HUDEP-2 (cell line): ENCODE measurements at regions not wholly inside any gene's neighbourhood (a gene's known extent, or its start where the extent isn't known, plus 50 kb on each side); places are given as distances from the start of the nearest gene placed in this dataset.

Source experiments
- DNase-seq, 76 experiments: peaks; one replicate each; lab custom pipeline; 2025; ENCODE audit not compliant: unreplicated experiment in 76 of 76; lab: John Stamatoyannopoulos, UW

DNA sequence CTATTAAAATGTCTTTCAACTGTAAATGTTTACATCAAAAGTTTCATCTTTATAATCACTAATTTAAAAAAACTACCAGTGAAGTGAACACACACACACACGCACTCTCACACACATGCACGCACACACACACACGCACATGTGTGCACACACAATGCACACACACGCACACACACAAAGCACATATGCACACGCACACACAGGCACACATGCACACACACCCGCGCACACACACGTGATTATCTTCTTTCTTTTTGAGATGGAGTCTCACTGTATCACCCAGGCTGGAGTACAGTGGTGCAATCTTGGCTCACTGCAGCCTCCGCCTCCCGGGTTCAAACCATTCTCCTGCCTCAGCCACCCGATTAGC is 80.0 kb upstream of the FRMD1 start:
- DNase-seq: no peak

- no peak for DNase-seq
Observed at GRCh38 chr6:168158213-168158979, 79.4 kb upstream of the FRMD1 start.

DNA sequence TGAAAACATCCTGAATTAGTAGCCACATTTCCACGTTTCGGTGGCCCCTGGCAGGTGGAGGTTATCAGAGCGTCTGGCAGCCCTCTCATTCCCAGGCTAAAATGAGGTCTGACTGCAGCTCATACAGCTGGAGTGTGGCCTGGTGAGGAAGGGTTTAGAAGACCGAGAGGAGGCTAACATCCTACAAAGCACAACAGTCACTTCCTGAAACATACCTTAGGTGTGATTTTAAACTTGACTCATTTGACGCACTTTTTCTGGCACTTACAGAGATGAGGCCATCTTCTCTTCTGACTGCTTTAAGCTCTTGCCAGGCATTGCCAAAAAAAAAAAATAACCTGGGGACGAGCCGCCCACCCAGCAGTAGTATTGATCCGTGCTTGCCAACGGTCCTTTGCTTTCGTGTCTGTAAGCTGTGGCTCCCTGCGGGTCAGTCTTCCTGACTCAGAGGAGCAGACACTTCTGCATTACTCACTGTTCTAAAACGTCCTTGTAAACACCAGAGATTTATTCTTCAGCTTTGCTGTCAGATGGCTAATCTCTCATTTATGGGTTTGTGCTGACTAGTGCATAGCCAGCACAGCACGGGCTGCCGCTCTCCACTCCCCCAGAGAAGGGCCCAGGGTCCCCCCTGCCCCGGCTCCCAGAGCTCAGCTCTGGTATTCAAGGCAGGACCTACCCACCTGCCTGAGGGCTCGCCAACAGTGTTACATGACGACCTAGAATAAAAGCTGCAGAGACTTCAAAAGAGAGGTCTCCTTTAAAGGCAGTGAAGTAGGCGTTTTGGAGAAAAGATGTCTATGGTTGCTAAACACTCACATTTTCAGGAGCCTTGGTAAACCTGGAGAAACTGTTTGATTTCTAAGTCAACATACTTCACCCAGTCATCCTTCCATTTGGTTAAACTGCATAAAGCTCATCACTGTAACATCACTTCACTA is 78.5 kb upstream of the FRMD1 start:
- no peak for DNase-seq

- DNase-seq: no peak
Observed at GRCh38 chr6:168156742-168157265, 77.8 kb upstream of the FRMD1 start.

DNA sequence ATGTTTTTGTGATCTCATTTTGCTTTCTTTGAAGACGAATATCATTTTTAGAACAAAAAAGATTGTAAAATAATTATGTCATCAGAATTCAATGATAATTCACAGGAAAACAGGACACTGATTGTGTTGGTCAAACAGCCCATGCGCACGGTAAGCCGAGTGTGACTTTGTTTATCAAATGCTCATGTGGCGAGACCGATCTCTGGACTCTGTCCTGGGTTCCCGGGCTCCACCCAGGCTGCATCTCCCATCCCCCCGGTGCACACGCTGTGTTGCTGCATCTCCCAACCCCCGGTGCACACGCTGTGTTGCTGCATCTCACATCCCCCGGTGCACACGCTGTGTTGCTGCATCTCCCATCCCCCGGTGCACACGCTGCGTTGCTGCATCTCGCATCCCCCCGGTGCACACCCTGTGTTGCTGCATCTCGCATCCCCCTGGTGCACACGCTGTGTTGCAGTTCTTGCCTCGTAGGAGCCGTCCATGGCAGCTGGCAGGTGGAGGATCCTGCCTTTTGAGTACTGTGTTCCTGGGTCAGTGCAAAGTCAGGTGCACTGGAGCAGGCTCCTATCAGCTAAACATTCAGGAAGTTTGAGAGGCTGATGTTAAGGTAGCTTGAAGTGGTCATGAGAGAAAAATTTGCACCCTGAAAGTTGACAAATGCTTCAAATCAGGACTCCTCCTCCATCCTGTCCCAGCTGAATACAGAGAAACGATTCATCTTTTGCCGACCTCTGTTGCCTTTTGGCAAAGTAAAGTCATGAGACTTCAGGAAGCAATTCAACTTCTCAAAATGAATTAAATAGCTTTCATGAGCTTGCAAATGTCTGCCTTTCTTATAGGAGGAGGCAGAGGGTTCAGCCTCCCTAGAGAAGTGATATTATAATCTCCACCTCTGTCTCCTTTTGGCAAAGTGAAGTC is 77.1 kb upstream of the FRMD1 start:
- no peak for DNase-seq

DNA sequence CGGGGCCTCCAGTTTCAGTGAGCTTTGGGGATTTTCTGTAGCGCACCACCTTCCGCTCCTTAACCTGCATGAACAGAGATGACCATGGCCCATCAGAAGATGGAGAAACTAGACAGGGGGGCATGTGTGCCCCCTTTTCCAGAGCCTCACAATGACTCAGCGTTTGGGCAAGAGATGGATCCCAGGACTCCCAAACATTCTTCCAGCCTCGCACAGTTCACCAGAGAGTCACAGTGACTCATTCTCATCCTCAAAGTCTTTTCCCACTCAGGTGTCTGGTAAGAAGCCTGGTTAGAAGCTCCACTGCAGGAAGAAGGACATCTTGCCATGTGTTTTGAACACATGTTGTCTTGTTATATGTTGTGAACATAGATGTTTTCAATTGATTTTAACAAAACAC is 76.2 kb upstream of the FRMD1 start:
- DNase-seq: no peak

DNA sequence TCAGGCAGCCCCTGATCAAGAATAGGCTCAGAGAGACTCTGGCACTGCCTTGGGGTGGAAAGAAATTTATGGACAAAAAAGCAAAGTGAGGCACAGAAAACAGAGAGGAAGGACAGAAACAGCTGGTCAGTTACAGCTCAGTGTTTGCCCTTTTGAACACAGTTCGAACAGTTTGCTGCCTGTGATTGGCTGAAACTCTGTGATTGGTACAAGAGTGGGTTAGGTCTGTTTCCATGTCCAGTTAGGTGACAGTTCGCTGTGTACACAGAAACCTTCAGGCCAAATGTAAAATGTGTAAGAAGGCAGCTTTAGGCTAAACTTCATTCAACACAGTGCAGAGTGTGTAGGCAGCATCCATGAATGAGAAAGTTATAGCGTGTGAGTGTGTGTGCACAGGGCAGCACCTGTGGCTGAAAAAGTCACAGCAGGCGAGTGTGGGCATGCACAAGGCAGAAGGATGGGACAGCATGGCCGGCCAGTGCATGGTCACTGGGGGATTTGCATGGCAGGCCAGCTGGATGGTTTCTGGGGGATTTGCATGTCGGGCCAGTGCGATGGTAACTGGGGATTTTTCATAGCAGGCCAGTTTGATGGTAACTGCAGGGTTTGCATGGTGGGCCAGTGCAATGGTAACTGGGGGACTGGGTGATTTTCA is 75.4 kb upstream of the FRMD1 start:
- no peak for DNase-seq

DNA sequence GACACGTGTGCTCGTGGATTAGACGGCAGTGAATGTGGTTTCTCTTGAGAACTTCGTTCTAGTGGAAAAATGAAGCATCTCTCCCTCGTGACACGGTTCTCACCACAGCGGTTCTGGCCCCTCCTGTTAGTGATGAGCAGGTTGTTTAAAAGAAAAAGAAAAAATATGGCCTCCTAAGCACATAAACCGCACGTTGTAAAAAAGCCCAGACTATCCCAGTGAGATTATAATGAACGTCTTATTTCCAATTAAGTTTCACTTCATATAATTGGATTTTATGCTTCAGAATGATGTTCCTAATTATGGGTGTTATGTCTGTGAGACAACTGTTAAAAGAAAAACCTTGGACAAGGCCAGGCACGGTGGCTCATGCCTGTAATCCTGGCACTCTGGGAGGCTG is 74.5 kb upstream of the FRMD1 start:
- DNase-seq: no peak

DNA sequence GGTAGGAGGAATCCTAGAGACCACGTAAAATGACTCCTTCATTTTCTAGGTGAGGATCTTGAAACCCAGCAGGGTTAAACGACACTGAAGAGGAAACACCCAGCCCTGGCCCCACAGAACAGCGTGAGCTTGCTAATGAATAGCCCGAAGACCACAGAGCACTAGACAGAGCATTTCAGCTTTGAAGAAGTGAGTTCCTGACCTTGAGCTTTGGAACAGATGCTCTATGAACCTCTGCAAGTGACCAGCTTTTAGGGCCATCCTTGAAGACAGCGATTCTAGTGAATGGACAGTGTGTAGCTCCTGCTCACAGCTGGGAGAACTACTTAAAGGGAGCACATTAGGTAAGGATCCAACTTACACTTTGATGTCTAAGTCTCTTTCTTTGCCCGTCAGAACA is 74.0 kb upstream of the FRMD1 start:
- DNase-seq: no peak

- DNase-seq: no peak
Observed at GRCh38 chr6:168152306-168152963, 73.4 kb upstream of the FRMD1 start.

GRCh38 chr6:168150551-168151320 is 71.7 kb upstream of the FRMD1 start:
- no peak for DNase-seq

DNA sequence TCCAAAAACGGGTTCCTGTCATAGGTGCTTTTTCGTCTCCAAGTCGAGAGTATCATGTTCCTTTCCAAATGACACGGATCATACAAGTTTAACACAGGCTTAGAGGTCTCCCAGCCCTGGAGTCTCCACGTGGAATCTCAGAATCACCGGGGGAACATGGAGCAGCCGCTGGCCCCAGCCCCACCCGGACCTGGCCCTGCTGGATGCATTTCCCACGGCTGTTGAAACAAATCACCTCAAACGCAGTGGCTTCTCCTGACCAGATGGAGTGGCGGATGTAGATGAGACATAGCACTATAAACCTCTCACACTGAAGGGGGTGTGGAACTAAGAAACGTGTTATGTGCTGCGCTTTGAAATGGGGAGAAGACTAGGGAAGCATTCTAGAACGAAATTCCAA is 70.0 kb upstream of the FRMD1 start:
- no peak for DNase-seq

- no peak for DNase-seq
Observed at GRCh38 chr6:168148231-168148849, 69.3 kb upstream of the FRMD1 start.

DNA sequence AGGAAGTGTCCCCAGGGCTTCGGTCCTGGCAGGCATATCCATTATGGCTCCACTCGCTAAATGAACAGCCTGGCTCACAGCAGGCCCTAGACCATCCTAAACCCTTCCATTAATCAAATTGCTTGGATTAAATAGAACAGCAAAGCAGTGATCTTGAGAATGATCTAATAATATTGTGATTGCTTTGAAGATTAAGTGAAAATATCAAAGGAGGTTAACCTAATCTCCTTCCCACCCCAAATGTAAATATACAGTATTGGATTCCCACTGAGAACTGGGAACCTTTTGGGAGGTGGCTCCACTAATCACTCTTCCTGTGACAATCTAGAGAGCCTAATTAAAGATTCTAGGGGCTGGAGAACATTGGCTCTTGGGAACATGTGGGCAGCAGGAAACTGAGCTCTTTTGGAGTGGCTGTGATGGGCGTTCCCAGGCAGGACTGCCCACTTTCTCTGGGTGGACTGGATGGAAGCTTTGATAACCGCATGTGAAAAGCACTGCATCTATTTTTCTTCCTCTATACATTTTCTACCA is 68.3 kb upstream of the FRMD1 start:
- no peak for DNase-seq

- DNase-seq: no peak
Observed at GRCh38 chr6:168145747-168146596, 67.0 kb upstream of the FRMD1 start.

GRCh38 chr6:168139121-168139520 is 60.1 kb upstream of the FRMD1 start:
- no peak for DNase-seq

- no peak for DNase-seq
Observed at GRCh38 chr6:168138436-168138835, 59.4 kb upstream of the FRMD1 start.
